ENCODE measurements at regions not wholly inside any gene's neighbourhood (a gene's known extent, or its start where the extent isn't known, plus 50 kb on each side); places are given as distances from the start of the nearest gene placed in this dataset.

DNA sequence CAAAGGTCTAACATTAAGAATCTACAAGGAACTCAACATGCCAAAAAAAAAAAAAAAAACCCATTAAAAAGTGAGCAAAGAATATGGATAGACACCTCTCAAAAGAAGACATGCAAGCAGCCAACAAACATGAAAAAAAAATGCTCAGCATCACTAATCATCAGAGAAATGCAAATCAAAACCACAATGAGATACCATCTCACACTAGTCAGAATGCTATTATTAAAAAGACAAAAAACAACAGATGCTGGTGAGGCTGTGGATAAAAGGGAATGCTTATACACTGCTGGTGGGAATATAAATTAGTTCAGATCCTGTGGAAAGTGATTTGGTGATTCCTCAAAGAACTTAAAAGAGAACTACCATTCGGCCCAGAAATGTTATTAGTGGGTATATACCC, 257.7 kb upstream of the PLET1 start:
- Histone ChIP-seq H3K4me2 (ENCODE audit: low read length) (no peak overlapping the region), H4K20me1 (ENCODE audit: control insufficient read depth, insufficient read depth, low read depth, low read length) (no peaks in the 10 kb centered on the region), H3K4me1 (ENCODE audit: control insufficient read depth, low read length) (no peaks in the 10 kb centered on the region), H3F3A (ENCODE audit: control insufficient read depth, insufficient read depth) (no peaks in the 10 kb centered on the region), H3K9me2 (replicated peaks; ENCODE audit: control insufficient read depth, low read length) (no peaks in the 10 kb centered on the region), H3K9me3 (ENCODE audit: control insufficient read depth, insufficient read depth, low read length) (no peaks in the 10 kb centered on the region), H3K27ac (ENCODE audit: low read depth, low read length) (no peak overlapping the region), H3K27me3 (ENCODE audit: control insufficient read depth, low read length) (no peaks in the 10 kb centered on the region), H3K79me2 (ENCODE audit: control insufficient read depth, low read length) (no peaks in the 10 kb centered on the region), H3K4me3 (ENCODE audit: low read length) (no peak overlapping the region), H3K36me3 (ENCODE audit: control insufficient read depth, low read length) (no peaks in the 10 kb centered on the region)
- TF ChIP-seq, protein P1, sequence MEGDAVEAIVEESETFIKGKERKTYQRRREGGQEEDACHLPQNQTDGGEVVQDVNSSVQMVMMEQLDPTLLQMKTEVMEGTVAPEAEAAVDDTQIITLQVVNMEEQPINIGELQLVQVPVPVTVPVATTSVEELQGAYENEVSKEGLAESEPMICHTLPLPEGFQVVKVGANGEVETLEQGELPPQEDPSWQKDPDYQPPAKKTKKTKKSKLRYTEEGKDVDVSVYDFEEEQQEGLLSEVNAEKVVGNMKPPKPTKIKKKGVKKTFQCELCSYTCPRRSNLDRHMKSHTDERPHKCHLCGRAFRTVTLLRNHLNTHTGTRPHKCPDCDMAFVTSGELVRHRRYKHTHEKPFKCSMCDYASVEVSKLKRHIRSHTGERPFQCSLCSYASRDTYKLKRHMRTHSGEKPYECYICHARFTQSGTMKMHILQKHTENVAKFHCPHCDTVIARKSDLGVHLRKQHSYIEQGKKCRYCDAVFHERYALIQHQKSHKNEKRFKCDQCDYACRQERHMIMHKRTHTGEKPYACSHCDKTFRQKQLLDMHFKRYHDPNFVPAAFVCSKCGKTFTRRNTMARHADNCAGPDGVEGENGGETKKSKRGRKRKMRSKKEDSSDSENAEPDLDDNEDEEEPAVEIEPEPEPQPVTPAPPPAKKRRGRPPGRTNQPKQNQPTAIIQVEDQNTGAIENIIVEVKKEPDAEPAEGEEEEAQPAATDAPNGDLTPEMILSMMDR (IDR thresholded peaks at IDR 0.05; ENCODE audit: low read depth, low read length, poor library complexity, severe bottlenecking): no peak
- no peak for TF ChIP-seq EZH2phosphoT487 (IDR thresholded peaks at IDR 0.05; ENCODE audit: borderline replicate concordance, low read length)

GRCh38 chr11:112519751-112520150, 259.1 kb upstream of the PLET1 start:
- no peaks in the 10 kb centered on the region for H3K9me3 ChIP-seq (ENCODE audit: control insufficient read depth, insufficient read depth, low read length)
- no peaks in the 10 kb centered on the region for H3F3A ChIP-seq (ENCODE audit: control insufficient read depth, insufficient read depth)
- H3K36me3 ChIP-seq (ENCODE audit: control insufficient read depth, low read length): no peaks in the 10 kb centered on the region
- H3K9me2 ChIP-seq (replicated peaks; ENCODE audit: control insufficient read depth, low read length): no peaks in the 10 kb centered on the region
- H3K4me3 ChIP-seq (ENCODE audit: low read length): no peak overlapping the region
- no peaks in the 10 kb centered on the region; the same call in 1 of the 2 replicates for H3K27me3 ChIP-seq (ENCODE audit: control insufficient read depth, low read length)
- no peaks in the 10 kb centered on the region for H3K4me1 ChIP-seq (ENCODE audit: control insufficient read depth, low read length)
- no peak for TF ChIP-seq EZH2phosphoT487 (IDR thresholded peaks at IDR 0.05; ENCODE audit: borderline replicate concordance, low read length)
- TF ChIP-seq, protein P1 (IDR thresholded peaks at IDR 0.05; ENCODE audit: low read depth, low read length, poor library complexity, severe bottlenecking): no peak
- H4K20me1 ChIP-seq (ENCODE audit: control insufficient read depth, insufficient read depth, low read depth, low read length): no peaks in the 10 kb centered on the region
- no peak overlapping the region for H3K4me2 ChIP-seq (ENCODE audit: low read length)
- no peak overlapping the region for H3K27ac ChIP-seq (ENCODE audit: low read depth, low read length)
- H3K79me2 ChIP-seq (ENCODE audit: control insufficient read depth, low read length): no peaks in the 10 kb centered on the region

GRCh38 chr11:112520354-112520753, 259.7 kb upstream of the PLET1 start:
- Histone ChIP-seq H3K4me1 (ENCODE audit: control insufficient read depth, low read length) (no peaks in the 10 kb centered on the region), H3K79me2 (ENCODE audit: control insufficient read depth, low read length) (no peaks in the 10 kb centered on the region), H3K27ac (ENCODE audit: low read depth, low read length) (no peak overlapping the region), H3K9me2 (replicated peaks; ENCODE audit: control insufficient read depth, low read length) (no peaks in the 10 kb centered on the region), H3K36me3 (ENCODE audit: control insufficient read depth, low read length) (no peaks in the 10 kb centered on the region), H4K20me1 (ENCODE audit: control insufficient read depth, insufficient read depth, low read depth, low read length) (no peaks in the 10 kb centered on the region), H3F3A (ENCODE audit: control insufficient read depth, insufficient read depth) (no peaks in the 10 kb centered on the region), H3K4me2 (ENCODE audit: low read length) (no peak overlapping the region), H3K27me3 (ENCODE audit: control insufficient read depth, low read length) (peaks cover 3% of the 10 kb centered on the region; the same call in 1 of the 2 replicates), H3K4me3 (ENCODE audit: low read length) (no peak overlapping the region), H3K9me3 (ENCODE audit: control insufficient read depth, insufficient read depth, low read length) (no peaks in the 10 kb centered on the region)
- TF ChIP-seq, protein P1 (IDR thresholded peaks at IDR 0.05; ENCODE audit: low read depth, low read length, poor library complexity, severe bottlenecking): no peak
- TF ChIP-seq EZH2phosphoT487 (IDR thresholded peaks at IDR 0.05; ENCODE audit: borderline replicate concordance, low read length): no peak

Data from DOHH2 (cell line).